ENCODE measurements at regions not wholly inside any gene's neighbourhood (a gene's known extent, or its start where the extent isn't known, plus 50 kb on each side); places are given as distances from the start of the nearest gene placed in this dataset.

- no peaks in the 10 kb centered on the region for H3K9me3 Mint-ChIP-seq
- H3K27me3 Mint-ChIP-seq (ENCODE audit: low read depth): peaks cover 73% of the 10 kb centered on the region
- H3K4me1 Mint-ChIP-seq: peaks cover 75% of the 10 kb centered on the region
- TF ChIP-seq, protein P1, sequence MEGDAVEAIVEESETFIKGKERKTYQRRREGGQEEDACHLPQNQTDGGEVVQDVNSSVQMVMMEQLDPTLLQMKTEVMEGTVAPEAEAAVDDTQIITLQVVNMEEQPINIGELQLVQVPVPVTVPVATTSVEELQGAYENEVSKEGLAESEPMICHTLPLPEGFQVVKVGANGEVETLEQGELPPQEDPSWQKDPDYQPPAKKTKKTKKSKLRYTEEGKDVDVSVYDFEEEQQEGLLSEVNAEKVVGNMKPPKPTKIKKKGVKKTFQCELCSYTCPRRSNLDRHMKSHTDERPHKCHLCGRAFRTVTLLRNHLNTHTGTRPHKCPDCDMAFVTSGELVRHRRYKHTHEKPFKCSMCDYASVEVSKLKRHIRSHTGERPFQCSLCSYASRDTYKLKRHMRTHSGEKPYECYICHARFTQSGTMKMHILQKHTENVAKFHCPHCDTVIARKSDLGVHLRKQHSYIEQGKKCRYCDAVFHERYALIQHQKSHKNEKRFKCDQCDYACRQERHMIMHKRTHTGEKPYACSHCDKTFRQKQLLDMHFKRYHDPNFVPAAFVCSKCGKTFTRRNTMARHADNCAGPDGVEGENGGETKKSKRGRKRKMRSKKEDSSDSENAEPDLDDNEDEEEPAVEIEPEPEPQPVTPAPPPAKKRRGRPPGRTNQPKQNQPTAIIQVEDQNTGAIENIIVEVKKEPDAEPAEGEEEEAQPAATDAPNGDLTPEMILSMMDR (conservative IDR thresholded peaks at IDR 0.05): no peak
- peak overlapping the region; percentile 65 for H3K4me3 Mint-ChIP-seq
- H3K36me3 Mint-ChIP-seq (ENCODE audit: low read depth): no peaks in the 10 kb centered on the region
- peak; percentile 29 for DNase-seq (ENCODE audit: low read depth, low spot score)
- H3K27ac Mint-ChIP-seq (ENCODE audit: unreplicated experiment): peak overlapping the region; percentile 70
Observed at GRCh38 chr5:77851176-77852067, 75.3 kb upstream of the TBCA start.

GRCh38 chr5:77850536-77851175 is 74.5 kb upstream of the TBCA start:
- H3K36me3 Mint-ChIP-seq (ENCODE audit: low read depth): no peaks in the 10 kb centered on the region
- peaks cover 69% of the 10 kb centered on the region for H3K27me3 Mint-ChIP-seq (ENCODE audit: low read depth)
- H3K4me3 Mint-ChIP-seq: peak overlapping the region; percentile 65
- H3K9me3 Mint-ChIP-seq: no peaks in the 10 kb centered on the region
- peaks cover 75% of the 10 kb centered on the region for H3K4me1 Mint-ChIP-seq
- TF ChIP-seq, protein P1 (conservative IDR thresholded peaks at IDR 0.05): no peak
- no peak for DNase-seq (ENCODE audit: low read depth, low spot score)
- no peak overlapping the region for H3K27ac Mint-ChIP-seq (ENCODE audit: unreplicated experiment)

DNA sequence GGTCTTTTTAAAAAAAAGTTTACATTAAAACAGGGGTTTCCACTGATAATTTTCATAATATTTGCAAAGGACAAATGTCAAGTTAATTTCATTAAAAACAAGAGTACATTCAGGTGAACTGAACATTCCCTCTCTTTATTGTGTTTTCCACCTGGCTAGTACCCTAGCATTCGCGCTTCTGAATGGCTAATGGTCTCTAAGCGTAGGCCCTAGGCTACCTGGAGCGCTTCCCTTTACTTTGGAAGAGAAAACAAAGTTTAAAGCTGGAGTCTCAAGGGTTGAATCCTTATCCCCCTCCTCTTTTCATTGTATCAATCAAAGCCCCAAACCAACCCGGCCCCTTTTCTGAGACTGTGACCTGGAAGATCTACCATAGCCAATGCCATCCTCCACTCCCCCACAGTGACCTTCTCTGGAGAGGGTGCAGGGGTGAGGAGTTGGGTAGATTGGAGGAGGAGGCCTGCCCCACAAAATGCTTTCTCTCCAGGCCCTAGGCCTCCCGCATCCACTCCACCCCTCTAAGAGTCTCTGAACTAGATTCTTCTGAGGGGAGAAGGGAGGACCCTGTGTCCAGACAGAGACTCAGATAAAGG is 73.3 kb upstream of the TBCA start:
- Mint-ChIP-seq H3K9me3 (no peaks in the 10 kb centered on the region), H3K4me1 (peaks cover 76% of the 10 kb centered on the region), H3K4me3 (peak overlapping the region; percentile 65), H3K36me3 (ENCODE audit: low read depth) (no peaks in the 10 kb centered on the region), H3K27me3 (ENCODE audit: low read depth) (peaks cover 69% of the 10 kb centered on the region), H3K27ac (ENCODE audit: unreplicated experiment) (no peak overlapping the region)
- TF ChIP-seq, protein P1 (conservative IDR thresholded peaks at IDR 0.05): no peak
- no peak for DNase-seq (ENCODE audit: low read depth, low spot score)

- TF ChIP-seq, protein P1 (conservative IDR thresholded peaks at IDR 0.05): no peak
- Mint-ChIP-seq H3K4me1 (peaks cover 75% of the 10 kb centered on the region), H3K27me3 (ENCODE audit: low read depth) (peaks cover 72% of the 10 kb centered on the region), H3K27ac (ENCODE audit: unreplicated experiment) (peak overlapping the region; percentile 84), H3K9me3 (no peaks in the 10 kb centered on the region), H3K4me3 (peak overlapping the region; percentile 84), H3K36me3 (ENCODE audit: low read depth) (no peaks in the 10 kb centered on the region)
- peak; percentile 58 for DNase-seq (ENCODE audit: low read depth, low spot score)
Observed at GRCh38 chr5:77847814-77848290, 71.7 kb upstream of the TBCA start.

DNA sequence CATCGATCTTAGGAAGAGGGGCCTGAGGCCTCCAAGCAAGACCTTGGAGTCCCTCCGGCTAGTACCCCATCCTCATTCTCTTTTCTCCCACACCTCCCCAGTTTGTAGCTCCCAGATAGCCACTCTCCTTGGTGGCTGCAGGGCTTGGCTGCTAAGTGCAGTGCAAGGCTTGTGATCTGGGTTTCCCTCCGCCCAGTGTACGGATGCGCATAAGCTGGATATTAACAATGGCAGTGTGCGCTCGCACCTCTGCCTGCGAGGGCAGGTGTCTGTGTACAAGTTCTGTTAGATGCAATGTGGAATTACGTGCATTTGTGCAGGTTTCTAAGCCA is 71.0 kb upstream of the TBCA start:
- Mint-ChIP-seq H3K36me3 (ENCODE audit: low read depth) (no peaks in the 10 kb centered on the region), H3K9me3 (no peaks in the 10 kb centered on the region), H3K27me3 (ENCODE audit: low read depth) (peaks cover 72% of the 10 kb centered on the region), H3K4me1 (peaks cover 68% of the 10 kb centered on the region), H3K4me3 (peak overlapping the region; percentile 84), H3K27ac (ENCODE audit: unreplicated experiment) (no peak overlapping the region)
- TF ChIP-seq, protein P1 (conservative IDR thresholded peaks at IDR 0.05): no peak
- DNase-seq (ENCODE audit: low read depth, low spot score): no peak

Measured in neural crest cell (in vitro differentiated cells).